DND-41 (cell line): ENCODE measurements at regions not wholly inside any gene's neighbourhood (a gene's known extent, or its start where the extent isn't known, plus 50 kb on each side); places are given as distances from the start of the nearest gene placed in this dataset.

Experiments
- ATAC-seq: fragments of 200-7000 bp; cut with Tn5 transposase; 3 replicates; pipeline ENCODE4 v1.9.1; 2021; ENCODE audit warnings: low read depth; ENCODE audit not compliant: insufficient read depth
- DNase-seq: peaks from one replicate; pipeline ENCODE4 v3.0.0-alpha.2; 2020
- H2AFZ ChIP-seq: 2 replicates; pipeline ENCODE4 v1.6.0; 2012; ENCODE audit warnings: low read depth, low read length
- H3K27ac ChIP-seq: 2 replicates; pipeline ENCODE4 v1.5.1; 2012; ENCODE audit warnings: low read length, inconsistent platforms
- H3K27me3 ChIP-seq: fragments of 200-600 bp; sonication (generic); 2 replicates; pipeline ENCODE4 v1.6.0; 2012; ENCODE audit warnings: low read length, mild to moderate bottlenecking, inconsistent platforms; ENCODE audit not compliant: insufficient read depth, poor library complexity
- H3K36me3 ChIP-seq: 2 replicates; pipeline ENCODE4 v1.5.1; 2012; ENCODE audit warnings: low read length, inconsistent platforms; ENCODE audit not compliant: insufficient read depth
- H3K4me1 ChIP-seq: 2 replicates; pipeline ENCODE4 v1.5.1; 2012; ENCODE audit warnings: mild to moderate bottlenecking, low read length; ENCODE audit not compliant: insufficient read depth
- H3K4me2 ChIP-seq: 2 replicates; pipeline ENCODE4 v1.6.0; 2012; ENCODE audit warnings: mild to moderate bottlenecking, moderate library complexity, low read length, inconsistent platforms; ENCODE audit not compliant: insufficient read depth
- H3K4me3 ChIP-seq, 2 experiments: fragments of 200-600 bp in 1 of 2; shearing (Covaris generic) in 1 of 2; 2 replicates each; pipeline ENCODE4 v1.5.1; 2012 to 2016; ENCODE audit warnings: inconsistent platforms in 2 of 2, low read length in 2 of 2, mild to moderate bottlenecking in 2 of 2, low read depth in 1 of 2, moderate library complexity in 1 of 2
- H3K79me2 ChIP-seq: 2 replicates; pipeline ENCODE4 v1.6.0; 2012; ENCODE audit warnings: low read length, inconsistent platforms; ENCODE audit not compliant: insufficient read depth
- H3K9ac ChIP-seq: 2 replicates; pipeline ENCODE4 v1.6.0; 2012; ENCODE audit warnings: low read depth, mild to moderate bottlenecking, inconsistent platforms, low read length, moderate library complexity
- H3K9me3 ChIP-seq: 2 replicates; pipeline ENCODE4 v1.5.1; 2012; ENCODE audit warnings: low read length, moderate library complexity, mild to moderate bottlenecking, inconsistent platforms; ENCODE audit not compliant: insufficient read depth, severe bottlenecking
- H4K20me1 ChIP-seq: 2 replicates; pipeline ENCODE4 v1.6.0; 2012; ENCODE audit warnings: low read length; ENCODE audit not compliant: insufficient read depth
- EZH2 ChIP-seq: IDR thresholded peaks from 3 replicates; pipeline ENCODE4 v1.6.1; 2012; ENCODE audit warnings: borderline replicate concordance, low read depth, mild to moderate bottlenecking, moderate library complexity, low read length, inconsistent platforms; ENCODE audit not compliant: severe bottlenecking
- TF ChIP-seq, protein P1 (sequence below): IDR thresholded peaks from 2 replicates; pipeline ENCODE4 v1.5.1; 2012; ENCODE audit warnings: borderline replicate concordance, low read length, moderate library complexity, mild to moderate bottlenecking; ENCODE audit not compliant: poor library complexity, severe bottlenecking; ENCODE audit errors: extremely low read depth

DNA sequence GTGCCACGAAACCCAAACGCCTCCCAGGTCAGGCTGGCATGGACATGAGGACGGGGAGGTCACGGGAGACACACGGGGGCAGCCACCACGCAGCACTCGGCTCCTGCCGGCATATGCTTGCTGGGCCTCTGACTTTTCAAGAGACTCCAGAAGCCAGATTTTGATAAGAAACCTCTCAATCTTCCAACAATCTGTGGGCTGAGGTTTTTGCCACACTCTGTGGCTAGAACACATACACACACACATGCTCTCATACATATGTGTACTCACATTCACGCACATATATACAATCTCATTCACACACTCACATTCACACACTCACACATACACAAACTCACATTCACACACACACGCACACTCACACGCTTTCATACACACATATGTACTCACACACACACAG lies 86.7 kb upstream of the LINGO1 start:
- Histone ChIP-seq H4K20me1 (no peaks in the 10 kb centered on the region; the same call in 1 of the 2 replicates), H3K36me3 (no peaks in the 10 kb centered on the region), H3K9me3 (no peaks in the 10 kb centered on the region), H3K4me1 (no peaks in the 10 kb centered on the region), H3K9ac (no peak overlapping the region), H3K27ac (no peak overlapping the region), H3K79me2 (no peaks in the 10 kb centered on the region), H3K27me3 (no peaks in the 10 kb centered on the region), H3K4me3 (no peak overlapping the region), H3K4me2 (no peak overlapping the region), H2AFZ (no peak overlapping the region)
- no peak for DNase-seq
- TF ChIP-seq, protein P1, sequence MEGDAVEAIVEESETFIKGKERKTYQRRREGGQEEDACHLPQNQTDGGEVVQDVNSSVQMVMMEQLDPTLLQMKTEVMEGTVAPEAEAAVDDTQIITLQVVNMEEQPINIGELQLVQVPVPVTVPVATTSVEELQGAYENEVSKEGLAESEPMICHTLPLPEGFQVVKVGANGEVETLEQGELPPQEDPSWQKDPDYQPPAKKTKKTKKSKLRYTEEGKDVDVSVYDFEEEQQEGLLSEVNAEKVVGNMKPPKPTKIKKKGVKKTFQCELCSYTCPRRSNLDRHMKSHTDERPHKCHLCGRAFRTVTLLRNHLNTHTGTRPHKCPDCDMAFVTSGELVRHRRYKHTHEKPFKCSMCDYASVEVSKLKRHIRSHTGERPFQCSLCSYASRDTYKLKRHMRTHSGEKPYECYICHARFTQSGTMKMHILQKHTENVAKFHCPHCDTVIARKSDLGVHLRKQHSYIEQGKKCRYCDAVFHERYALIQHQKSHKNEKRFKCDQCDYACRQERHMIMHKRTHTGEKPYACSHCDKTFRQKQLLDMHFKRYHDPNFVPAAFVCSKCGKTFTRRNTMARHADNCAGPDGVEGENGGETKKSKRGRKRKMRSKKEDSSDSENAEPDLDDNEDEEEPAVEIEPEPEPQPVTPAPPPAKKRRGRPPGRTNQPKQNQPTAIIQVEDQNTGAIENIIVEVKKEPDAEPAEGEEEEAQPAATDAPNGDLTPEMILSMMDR = no peak
- TF ChIP-seq EZH2 = no peak
- ATAC-seq = no peak

DNA sequence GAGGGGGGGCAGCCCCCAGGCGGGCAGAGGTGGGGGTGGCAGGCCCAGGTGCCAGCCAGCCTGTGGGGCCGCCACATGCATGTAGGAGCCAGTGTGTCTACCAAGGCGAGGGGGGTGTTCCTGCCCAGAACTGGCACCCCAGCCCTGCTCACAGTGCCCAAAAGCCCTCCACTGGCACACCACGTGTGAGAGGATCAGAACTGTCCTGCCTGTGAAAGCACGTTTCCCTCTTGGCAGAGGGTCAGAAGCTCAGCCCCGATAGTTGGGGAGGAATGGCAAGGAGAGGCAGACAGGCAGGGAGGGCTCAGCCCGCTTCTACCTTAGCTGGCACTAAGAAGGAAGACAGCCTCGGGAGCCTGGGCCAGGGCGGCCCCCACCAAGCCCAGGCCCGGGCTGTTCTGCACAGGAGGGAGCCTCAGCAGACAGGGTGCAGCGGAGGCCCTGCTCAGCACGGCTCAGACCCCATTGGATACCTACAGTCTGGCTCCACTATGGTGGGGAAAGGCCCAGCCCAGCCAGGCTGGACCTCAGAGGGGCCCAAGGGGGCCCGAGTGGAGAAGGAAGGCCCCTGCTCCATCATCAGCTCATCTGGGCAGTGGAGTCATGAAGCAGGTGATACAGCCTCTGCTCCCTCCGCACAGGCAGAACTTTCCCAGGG lies 84.8 kb upstream of the LINGO1 start:
- Histone ChIP-seq H3K79me2 (no peaks in the 10 kb centered on the region), H4K20me1 (no peaks in the 10 kb centered on the region; the same call in 1 of the 2 replicates), H3K4me2 (no peak overlapping the region), H3K4me3 (no peak overlapping the region), H3K36me3 (no peaks in the 10 kb centered on the region), H3K27ac (no peak overlapping the region), H3K9ac (no peak overlapping the region), H2AFZ (no peak overlapping the region), H3K4me1 (no peaks in the 10 kb centered on the region), H3K9me3 (no peaks in the 10 kb centered on the region), H3K27me3 (no peaks in the 10 kb centered on the region)
- no peak for TF ChIP-seq EZH2
- TF ChIP-seq, protein P1 = no peak
- ATAC-seq (no peak), DNase-seq (no peak)

DNA sequence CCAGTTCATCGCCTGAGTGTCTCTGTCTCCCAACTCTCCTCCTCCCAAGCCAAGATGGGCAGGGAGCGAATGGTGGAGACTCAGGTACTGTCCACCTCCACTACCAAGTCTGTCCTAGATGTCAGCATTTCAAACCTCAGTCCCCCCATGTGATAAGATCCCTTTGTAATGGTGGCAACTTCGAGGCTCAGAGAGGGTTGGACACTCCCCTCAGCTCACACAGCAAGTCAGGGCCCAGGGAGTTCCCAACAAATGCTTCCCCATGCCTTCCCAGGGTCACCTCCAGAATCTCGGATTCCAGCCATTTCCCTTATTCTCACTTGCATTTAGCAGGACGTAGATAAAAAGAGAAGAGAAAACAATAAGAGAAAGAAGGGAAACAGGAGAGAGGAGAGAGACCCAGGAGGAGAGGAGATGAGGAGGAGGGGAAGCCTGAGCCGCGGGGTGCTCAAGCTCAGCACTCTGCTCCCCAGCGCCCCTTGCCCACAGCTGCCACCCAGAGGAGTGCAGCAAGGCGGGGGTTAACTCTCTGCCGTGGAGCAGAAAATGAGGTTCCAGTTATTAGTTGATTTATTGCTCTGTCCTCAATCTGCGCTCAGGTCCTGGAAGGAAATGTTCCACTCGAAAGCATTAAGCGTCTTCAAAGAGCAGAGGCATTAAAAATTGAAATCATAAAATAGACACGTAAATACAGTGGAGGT lies 84.1 kb upstream of the LINGO1 start:
- no peak overlapping the region for H3K9ac ChIP-seq
- H3K36me3 ChIP-seq = no peaks in the 10 kb centered on the region
- no peaks in the 10 kb centered on the region for H3K4me1 ChIP-seq
- TF ChIP-seq, protein P1 = no peak
- TF ChIP-seq EZH2 = no peak
- no peak overlapping the region for H3K27ac ChIP-seq
- H3K4me3 ChIP-seq = no peak overlapping the region
- H2AFZ ChIP-seq = no peak overlapping the region
- no peaks in the 10 kb centered on the region for H3K79me2 ChIP-seq
- ATAC-seq (no peak), DNase-seq (no peak)
- H3K9me3 ChIP-seq = no peaks in the 10 kb centered on the region
- no peaks in the 10 kb centered on the region; the same call in 1 of the 2 replicates for H4K20me1 ChIP-seq
- H3K4me2 ChIP-seq = no peak overlapping the region
- no peaks in the 10 kb centered on the region for H3K27me3 ChIP-seq
